Tibial nerve (tissue), 4 donors: ENCODE measurements at regions not wholly inside any gene's neighbourhood (a gene's known extent, or its start where the extent isn't known, plus 50 kb on each side); places are given as distances from the start of the nearest gene placed in this dataset.
"Not testable (repeated sequence)": the region's sequence is repeated elsewhere in the genome, so short reads cannot be mapped to it uniquely, and the experiment has no call there.

Experiments
- DNase-seq, 2 donors: peaks; one replicate each; pipeline ENCODE4 v3.0.0-alpha.2; 2019; ENCODE audit warnings: low spot score in 2 of 2
- H3K27ac ChIP-seq, 4 donors: fragments of 200-600 bp; sonication (generic) in 3 of 4; one replicate each; pipeline ENCODE4 v1.5.1; 2017 to 2019; ENCODE audit warnings: mild to moderate bottlenecking in 1 of 4
- H3K27me3 ChIP-seq, 2 donors: fragments of 200-600 bp; sonication (generic) in 1 of 2; one replicate each; pipeline versions ENCODE4 v1.5.1 to v1.6.0; 2017 to 2019
- H3K36me3 ChIP-seq, 3 donors: fragments of 200-600 bp; sonication (generic); one replicate each; pipeline ENCODE4 v1.5.1; 2018 to 2019
- H3K4me1 ChIP-seq, 4 donors: fragments of 200-600 bp; sonication (generic) in 3 of 4; one replicate each; pipeline ENCODE4 v1.5.1; 2017 to 2019
- H3K4me3 ChIP-seq, 4 donors: fragments of 200-600 bp; sonication (generic) in 3 of 4; one replicate each; pipeline ENCODE4 v1.5.1; 2017 to 2019; ENCODE audit warnings: mild to moderate bottlenecking in 1 of 4, moderate library complexity in 1 of 4
- H3K9me3 ChIP-seq, 4 donors: fragments of 200-600 bp; sonication (generic) in 3 of 4; one replicate each; pipeline ENCODE4 v1.5.1; 2017 to 2019
- CTCF ChIP-seq, 5 experiments: fragments of 200-600 bp in 3 of 5; fragments of 450-650 bp in 2 of 5; sonication (generic) in 3 of 5; IDR thresholded peaks; one replicate each; pipeline ENCODE4 v1.5.1; 2016 to 2019; ENCODE audit warnings: antibody characterized with exemption in 5 of 5, mild to moderate bottlenecking in 3 of 5, moderate library complexity in 2 of 5
- EP300 ChIP-seq, 2 donors: sonication (generic); formaldehyde crosslinking; IDR thresholded peaks; one replicate each; pipeline ENCODE4 v1.6.1; 2017; ENCODE audit warnings: antibody characterized with exemption in 2 of 2, mild to moderate bottlenecking in 1 of 2
- POLR2A ChIP-seq, 2 donors: fragments of 450-650 bp; IDR thresholded peaks; one replicate each; pipeline ENCODE4 v1.6.1; 2017; ENCODE audit warnings: antibody characterized with exemption in 2 of 2, mild to moderate bottlenecking in 2 of 2, moderate library complexity in 2 of 2
- WGBS, 2 donors: methylation state at CpG; one replicate each; pipeline ENCODE4 v1.1.5; 2018; 5-methylcytosine and 5-hydroxymethylcytosine counted together

GRCh38 chr11:134841972-134842371 lies 429.9 kb upstream of the B3GAT1 start:
- TF ChIP-seq CTCF (IDR thresholded peaks at IDR 0.05), result no peak
- TF ChIP-seq POLR2A (IDR thresholded peaks at IDR 0.05), result no peak
- H3K4me1 ChIP-seq, result no peaks in the 10 kb centered on the region
- no peaks in the 10 kb centered on the region for H3K36me3 ChIP-seq
- H3K27me3 ChIP-seq, result no peaks in the 10 kb centered on the region
- no peak overlapping the region for H3K27ac ChIP-seq
- H3K9me3 ChIP-seq, result no peaks in the 10 kb centered on the region
- H3K4me3 ChIP-seq, result no peak overlapping the region
- 72 to 79% methylated on average over 5 of the region's 5 CpGs for WGBS, 2 donors
- no peak for DNase-seq

DNA sequence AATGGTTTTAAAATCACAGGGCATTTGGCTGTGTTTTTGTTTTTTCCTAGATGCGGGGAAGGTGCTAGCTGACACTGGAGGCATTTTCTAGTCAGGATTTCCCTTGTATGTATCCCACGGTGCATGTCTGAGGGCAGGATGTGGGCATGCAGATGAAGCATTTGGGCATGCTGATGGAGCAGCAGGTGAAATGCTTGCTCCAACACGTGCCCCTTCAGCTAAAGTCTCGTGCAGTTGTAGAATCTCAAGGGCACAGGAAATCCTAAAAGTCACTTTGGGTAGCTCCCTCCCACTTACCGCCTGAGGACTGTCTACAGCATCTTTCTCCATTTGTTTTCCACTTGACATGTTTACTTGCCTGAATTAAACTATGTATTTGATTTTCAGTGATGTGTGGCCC lies 429.4 kb upstream of the B3GAT1 start:
- Histone ChIP-seq H3K27me3 (no peaks in the 10 kb centered on the region), H3K36me3 (no peaks in the 10 kb centered on the region), H3K4me3 (no peak overlapping the region), H3K9me3 (no peaks in the 10 kb centered on the region), H3K4me1 (no peaks in the 10 kb centered on the region), H3K27ac (no peak overlapping the region)
- WGBS, 2 donors, result 65 to 75% methylated on average over 5 of the region's 5 CpGs
- DNase-seq, result no peak
- TF ChIP-seq EP300 (IDR thresholded peaks at IDR 0.05) (no peak), POLR2A (IDR thresholded peaks at IDR 0.05) (no peak), CTCF (IDR thresholded peaks at IDR 0.05) (no peak)

GRCh38 chr11:134840945-134841344 lies 428.9 kb upstream of the B3GAT1 start:
- Histone ChIP-seq H3K27me3 (no peaks in the 10 kb centered on the region), H3K4me3 (no peak overlapping the region), H3K4me1 (no peaks in the 10 kb centered on the region), H3K27ac (no peak overlapping the region), H3K36me3 (no peaks in the 10 kb centered on the region), H3K9me3 (no peaks in the 10 kb centered on the region)
- TF ChIP-seq POLR2A (IDR thresholded peaks at IDR 0.05) (no peak), CTCF (IDR thresholded peaks at IDR 0.05) (no peak), EP300 (IDR thresholded peaks at IDR 0.05) (no peak)
- whole genome bisulfite sequencing, 2 donors, result 82 to 83% methylated on average over 7 of the region's 7 CpGs
- no peak for DNase-seq

GRCh38 chr11:134840165-134840564 lies 428.1 kb upstream of the B3GAT1 start:
- H3K4me1 ChIP-seq, DNase-seq, H3K36me3 ChIP-seq, H3K9me3 ChIP-seq, H3K27me3 ChIP-seq, H3K4me3 ChIP-seq, H3K27ac ChIP-seq: not testable (repeated sequence)
- 70 to 88% methylated on average over 1 to 4 of the region's 4 CpGs for WGBS, 2 donors

DNA sequence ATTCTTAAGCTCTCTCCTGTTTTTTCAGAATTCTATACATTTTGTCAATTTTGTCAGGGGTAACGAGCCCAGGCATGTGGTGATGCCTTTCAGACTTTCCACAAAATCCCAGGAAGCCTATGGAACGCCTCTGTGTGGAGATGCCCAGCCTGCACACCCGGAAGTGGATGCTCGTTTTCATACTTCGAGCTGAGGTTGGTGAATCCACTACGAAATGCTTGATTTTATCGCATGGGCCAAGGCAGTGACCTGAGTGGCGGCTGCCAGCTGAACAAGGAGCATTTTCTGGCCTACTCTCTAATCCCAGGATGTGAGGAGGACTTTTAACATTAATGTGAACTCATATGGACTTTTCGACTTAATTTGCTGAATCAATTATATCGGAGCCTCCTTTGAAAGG lies 426.7 kb upstream of the B3GAT1 start:
- Histone ChIP-seq H3K4me3 (no peak overlapping the region), H3K4me1 (no peaks in the 10 kb centered on the region), H3K27ac (no peak overlapping the region), H3K9me3 (no peaks in the 10 kb centered on the region), H3K36me3 (no peaks in the 10 kb centered on the region), H3K27me3 (no peaks in the 10 kb centered on the region)
- no peak for DNase-seq
- 77 to 82% methylated on average over 10 of the region's 10 CpGs for WGBS, 2 donors
- TF ChIP-seq POLR2A (IDR thresholded peaks at IDR 0.05), result no peak
- TF ChIP-seq CTCF (IDR thresholded peaks at IDR 0.05), result no peak

DNA sequence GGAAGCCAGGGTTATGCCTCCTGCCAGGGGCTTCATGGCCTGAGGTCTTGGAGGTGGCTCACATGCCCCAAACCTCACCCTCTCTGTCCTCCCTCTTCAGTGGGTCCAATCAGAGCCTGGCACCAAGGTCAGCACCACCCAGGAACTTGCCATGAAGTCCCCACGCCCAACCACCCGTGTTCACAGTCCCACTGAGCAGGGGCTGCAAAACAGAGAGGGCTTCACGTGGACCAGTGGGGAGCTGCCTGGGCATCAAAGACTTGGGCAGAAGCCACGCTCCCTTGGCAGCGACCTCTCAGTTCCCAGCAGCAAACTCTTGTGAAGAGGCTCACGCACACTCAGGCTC lies 425.8 kb upstream of the B3GAT1 start:
- H3K9me3 ChIP-seq, result no peaks in the 10 kb centered on the region
- H3K27ac ChIP-seq, result no peak overlapping the region
- 73 to 76% methylated on average over 5 to 6 of the region's 6 CpGs for WGBS, 2 donors
- no peaks in the 10 kb centered on the region for H3K4me1 ChIP-seq
- H3K27me3 ChIP-seq, result no peaks in the 10 kb centered on the region
- no peak for DNase-seq
- H3K36me3 ChIP-seq, result no peaks in the 10 kb centered on the region
- no peak overlapping the region for H3K4me3 ChIP-seq
- no peak for TF ChIP-seq POLR2A (IDR thresholded peaks at IDR 0.05)
- no peak for TF ChIP-seq CTCF (IDR thresholded peaks at IDR 0.05)
- TF ChIP-seq EP300 (IDR thresholded peaks at IDR 0.05), result no peak
